GM21367 (cell line): ENCODE measurements at regions not wholly inside any gene's neighbourhood (a gene's known extent, or its start where the extent isn't known, plus 50 kb on each side); places are given as distances from the start of the nearest gene placed in this dataset.

ENCODE experiments used
- ATAC-seq: cut with Tn5 transposase; IDR thresholded peaks from one replicate; pipeline ENCODE4 v1.9.1; 2021; ENCODE audit not compliant: unreplicated experiment

- no peak for ATAC-seq
These were observed 229.8 kb downstream of the NFKBIZ start for GRCh38 chr3:102078854-102079808.

GRCh38 chr3:102079809-102080197, 230.5 kb downstream of the NFKBIZ start:
- no peak for ATAC-seq

GRCh38 chr3:102081572-102082289, 232.4 kb downstream of the NFKBIZ start:
- ATAC-seq: no peak

DNA sequence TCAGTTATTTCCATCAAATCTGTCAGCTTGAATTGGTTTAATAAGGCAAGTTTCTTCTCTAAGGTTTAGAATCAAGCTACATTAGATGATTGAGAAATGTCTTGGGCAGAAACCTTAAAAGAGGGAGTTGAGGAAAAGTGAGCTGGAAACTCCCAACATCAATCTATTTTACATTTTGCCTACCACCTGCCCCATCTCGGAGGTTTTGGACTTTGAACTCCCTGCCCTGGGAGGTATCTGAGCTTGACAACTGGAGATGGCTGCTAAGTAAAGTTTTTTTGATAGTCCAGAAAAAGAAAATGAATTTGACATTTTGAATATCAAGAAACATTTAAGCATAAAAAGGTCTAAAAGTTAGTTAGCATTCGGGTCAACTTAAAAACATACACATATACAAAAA, 234.2 kb downstream of the NFKBIZ start:
- ATAC-seq: no peak

DNA sequence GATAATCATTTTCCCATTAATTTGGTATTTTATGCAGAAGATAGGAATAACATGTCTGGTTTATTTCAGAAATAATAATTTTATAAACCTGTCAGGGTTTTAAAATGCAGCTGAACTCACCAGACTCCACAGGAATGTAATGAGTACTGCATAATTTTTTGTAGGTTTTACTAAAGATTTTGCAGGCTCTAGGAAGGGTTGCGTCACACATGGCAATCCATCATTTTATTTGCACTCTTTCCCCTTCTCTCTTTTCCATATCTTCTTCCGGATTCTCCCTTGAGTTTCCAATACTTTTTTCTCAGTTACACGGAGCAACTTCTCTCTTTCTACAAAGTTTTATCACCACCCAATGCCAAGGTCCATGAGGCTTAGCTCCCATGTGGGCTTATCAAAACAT, 234.7 kb downstream of the NFKBIZ start:
- ATAC-seq: no peak

DNA sequence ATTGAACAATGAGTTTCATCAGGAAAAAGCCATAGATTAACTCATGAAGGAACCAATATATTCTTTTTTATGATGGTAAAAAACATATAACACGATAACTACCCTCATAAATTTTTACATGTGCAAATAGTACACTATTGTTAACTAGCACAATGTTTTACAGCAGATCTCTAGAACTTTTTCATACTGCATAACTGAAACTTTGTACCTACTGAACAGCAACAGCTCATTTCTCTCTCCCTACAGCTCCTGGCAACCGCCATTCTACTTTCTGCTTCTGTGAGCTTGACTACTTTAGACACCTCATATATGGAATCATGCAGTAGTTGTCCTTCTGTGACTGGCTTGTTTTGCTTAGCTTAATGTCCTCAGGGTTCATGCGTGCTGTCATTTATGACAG, 235.4 kb downstream of the NFKBIZ start:
- no peak for ATAC-seq

- no peak for ATAC-seq
These were observed 236.3 kb downstream of the NFKBIZ start for GRCh38 chr3:102085431-102086176.

DNA sequence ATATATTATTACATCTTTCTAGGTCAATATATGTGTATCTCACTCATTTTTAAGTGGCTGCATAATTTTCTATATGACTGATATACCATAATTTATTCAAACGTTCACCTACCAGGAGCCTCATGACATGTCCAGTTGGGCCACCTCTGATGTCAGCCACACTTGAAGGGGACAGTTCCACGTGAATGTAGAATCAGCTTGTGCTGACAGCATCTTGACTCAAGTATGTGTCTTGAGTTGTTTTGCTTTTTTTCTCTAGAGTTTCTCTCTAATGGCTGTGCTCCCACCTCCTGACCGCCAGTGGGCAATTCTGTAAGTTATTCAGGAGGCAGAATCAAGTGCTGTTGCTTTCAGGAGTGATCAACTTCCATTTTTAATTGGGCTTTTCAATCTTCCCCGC, 237.9 kb downstream of the NFKBIZ start:
- ATAC-seq: no peak

DNA sequence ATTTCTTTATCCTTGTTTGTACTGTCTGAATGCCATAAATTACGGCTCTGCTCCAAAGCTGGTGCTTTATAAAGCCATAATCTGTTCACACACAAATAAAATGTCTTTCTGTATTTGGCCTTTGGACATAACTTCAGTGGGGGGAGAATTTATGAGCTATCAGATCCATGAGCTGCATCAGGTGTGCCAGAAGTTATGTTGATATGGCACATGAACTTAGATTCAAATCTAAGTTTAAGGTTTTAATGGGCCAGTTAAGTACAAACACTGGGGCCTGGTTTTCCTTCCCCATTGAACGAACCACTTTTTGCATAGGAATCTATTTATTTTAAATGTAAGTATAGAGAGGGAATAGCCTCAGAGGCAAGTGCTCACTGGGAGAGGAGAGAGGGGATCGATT, 239.9 kb downstream of the NFKBIZ start:
- ATAC-seq: no peak

- no peak for ATAC-seq
These were observed 240.8 kb downstream of the NFKBIZ start for GRCh38 chr3:102089904-102090720.

DNA sequence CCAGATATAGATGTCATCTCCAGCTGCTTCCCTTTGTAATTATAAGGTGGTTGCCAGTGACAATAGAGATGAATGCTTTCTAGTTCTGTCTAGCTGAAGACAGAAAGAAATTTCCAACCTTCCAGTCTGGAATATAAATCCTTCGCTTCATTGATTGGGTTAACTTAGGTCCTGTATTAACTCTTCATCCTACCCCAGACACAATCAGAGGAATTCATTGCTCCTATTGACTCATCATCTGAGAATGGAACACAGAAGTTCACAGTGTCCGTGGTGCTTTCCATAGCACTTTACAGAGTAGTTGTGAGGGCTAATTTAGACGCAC, 241.4 kb downstream of the NFKBIZ start:
- no peak for ATAC-seq

- ATAC-seq: no peak
These were observed 242.0 kb downstream of the NFKBIZ start for GRCh38 chr3:102091358-102091757.

- no peak for ATAC-seq
These were observed 243.5 kb downstream of the NFKBIZ start for GRCh38 chr3:102092617-102093466.

DNA sequence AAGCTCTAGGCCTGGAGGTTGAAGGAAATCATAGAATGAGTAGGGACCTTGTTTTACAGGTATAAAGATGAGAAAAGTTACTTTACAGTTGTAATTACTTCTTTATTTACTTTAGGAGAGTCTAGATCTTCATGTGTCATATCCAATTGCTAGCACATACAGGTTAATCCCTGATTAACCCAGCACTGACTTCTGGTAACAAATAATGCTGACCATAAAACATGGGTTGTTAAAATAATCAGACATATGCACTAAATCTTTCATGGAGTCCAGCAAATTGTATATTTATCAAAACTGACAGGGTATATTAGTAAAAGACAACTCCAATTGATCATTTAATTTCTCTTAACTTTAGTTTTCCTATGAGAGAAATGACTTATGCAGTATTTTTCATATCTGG, 245.2 kb downstream of the NFKBIZ start:
- no peak for ATAC-seq

DNA sequence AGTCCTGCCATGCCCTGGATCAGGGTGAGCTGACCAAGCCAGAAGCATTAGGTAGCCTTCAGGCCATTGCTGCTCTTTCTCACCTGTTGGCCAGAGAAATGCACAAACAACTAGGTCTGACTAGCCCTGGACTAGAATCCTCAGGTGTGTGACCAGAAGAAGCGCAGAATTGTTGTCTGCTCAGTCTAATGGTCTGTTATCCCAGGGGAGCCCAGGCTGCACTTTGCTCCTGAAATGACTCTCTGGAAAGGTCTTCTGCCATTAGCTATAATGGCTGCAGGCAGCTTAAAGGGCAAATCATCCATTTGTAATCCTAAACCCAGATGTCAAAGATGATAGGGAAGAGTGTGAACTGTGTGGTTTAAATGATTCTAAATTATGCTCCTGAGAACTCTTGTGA, 246.1 kb downstream of the NFKBIZ start:
- no peak for ATAC-seq

DNA sequence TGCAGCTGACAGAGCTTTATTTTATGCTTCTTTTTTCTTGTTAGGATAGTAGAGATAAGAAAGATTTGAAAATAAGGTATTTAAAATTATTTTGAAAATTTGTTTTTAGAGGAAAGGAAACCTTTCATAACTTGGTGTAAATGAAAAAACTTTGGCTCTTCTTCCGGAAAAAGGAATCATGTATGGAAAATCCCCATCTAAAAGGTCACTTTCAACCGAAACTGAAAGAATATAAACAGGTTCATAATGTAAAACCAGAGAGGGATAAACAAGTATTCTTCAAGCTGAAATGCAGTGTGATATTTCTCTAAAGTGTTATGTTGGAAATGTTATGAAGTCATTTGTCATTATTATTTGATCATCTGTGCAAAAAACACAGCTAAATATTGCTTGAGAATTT, 246.8 kb downstream of the NFKBIZ start:
- no peak for ATAC-seq

GRCh38 chr3:102098130-102098885, 249.0 kb downstream of the NFKBIZ start:
- ATAC-seq: no peak

GRCh38 chr3:102099913-102100312, 250.6 kb downstream of the NFKBIZ start:
- ATAC-seq: no peak

DNA sequence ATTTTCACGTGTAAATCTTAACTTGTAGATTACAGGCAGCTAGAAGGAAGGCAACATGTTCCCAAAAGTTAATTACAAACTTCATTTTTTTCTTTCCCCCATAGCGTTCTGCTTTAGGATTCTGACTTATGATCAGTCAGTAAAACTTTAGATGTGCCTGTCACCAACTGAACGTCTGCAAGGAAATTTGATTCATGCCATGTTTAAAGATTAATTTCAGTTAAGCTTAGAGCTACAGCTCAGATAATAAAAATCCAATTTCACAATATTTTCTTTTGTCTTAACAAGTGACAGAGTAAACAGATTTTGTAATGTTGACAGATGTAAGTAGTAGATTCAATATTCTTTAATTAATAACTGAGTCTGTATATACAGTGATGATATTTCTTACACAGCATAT, 253.1 kb downstream of the NFKBIZ start:
- no peak for ATAC-seq
